ENCODE measurements at regions not wholly inside any gene's neighbourhood (a gene's known extent, or its start where the extent isn't known, plus 50 kb on each side); places are given as distances from the start of the nearest gene placed in this dataset. TPM values are rescaled to one million over a fixed set of nuclear protein-coding genes. Genes with fewer than 3 reads are reported as not detected.
"Not testable (repeated sequence)": the region's sequence is repeated elsewhere in the genome, so short reads cannot be mapped to it uniquely, and the experiment has no call there.

DNA sequence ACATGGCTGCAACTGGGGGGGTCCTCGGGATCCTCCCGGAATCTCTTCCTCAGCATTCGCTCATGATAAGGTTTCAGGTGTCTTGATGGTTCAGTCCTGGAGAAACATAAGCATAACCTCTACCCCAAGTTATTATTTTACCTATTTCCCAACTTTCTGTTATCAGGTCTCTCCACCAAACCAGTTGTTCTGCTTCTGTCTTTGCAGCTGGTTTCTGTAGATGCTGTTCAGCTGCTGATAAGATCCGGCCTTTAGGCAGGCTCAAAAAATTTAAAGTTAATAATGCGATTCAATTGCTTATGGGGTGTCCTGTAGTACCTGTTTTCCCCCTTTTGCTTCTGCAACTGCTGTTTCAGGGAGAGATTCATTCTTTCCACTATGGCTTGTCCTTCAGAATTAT is 55.6 kb upstream of the LPCAT1 start:
- H3K4me3 ChIP-seq (ENCODE audit: low read depth, low read length); H3K27me3 ChIP-seq (ENCODE audit: control insufficient read depth, insufficient read depth, low read length); DNase-seq (ENCODE audit: low read depth in 4 of 6, low spot score in 6 of 6); H3K9me3 ChIP-seq (ENCODE audit: control insufficient read depth, insufficient read depth, low read length); H3K27ac ChIP-seq (ENCODE audit: low read depth, low read length); H3K4me1 ChIP-seq (ENCODE audit: control insufficient read depth, insufficient read depth, low read length): not testable (repeated sequence)
- WGBS (ENCODE audit: insufficient coverage): 100% methylated on average over 2 of the region's 5 CpGs
- peaks cover 18% of the 10 kb centered on the region for H3K36me3 ChIP-seq (ENCODE audit: control insufficient read depth, insufficient read depth, low read length)

- H3K36me3 ChIP-seq (ENCODE audit: control insufficient read depth, insufficient read depth, low read length): peaks cover 29% of the 10 kb centered on the region
- not testable (repeated sequence) for H3K9me3 ChIP-seq (ENCODE audit: control insufficient read depth, insufficient read depth, low read length); H3K27ac ChIP-seq (ENCODE audit: low read depth, low read length); H3K27me3 ChIP-seq (ENCODE audit: control insufficient read depth, insufficient read depth, low read length); H3K4me3 ChIP-seq (ENCODE audit: low read depth, low read length); DNase-seq (ENCODE audit: low read depth in 4 of 6, low spot score in 6 of 6); H3K4me1 ChIP-seq (ENCODE audit: control insufficient read depth, insufficient read depth, low read length)
- 80% methylated on average over 2 of the region's 7 CpGs for WGBS (ENCODE audit: insufficient coverage)
These were observed 53.1 kb upstream of the LPCAT1 start for GRCh38 chr5:1576851-1577250.

DNA sequence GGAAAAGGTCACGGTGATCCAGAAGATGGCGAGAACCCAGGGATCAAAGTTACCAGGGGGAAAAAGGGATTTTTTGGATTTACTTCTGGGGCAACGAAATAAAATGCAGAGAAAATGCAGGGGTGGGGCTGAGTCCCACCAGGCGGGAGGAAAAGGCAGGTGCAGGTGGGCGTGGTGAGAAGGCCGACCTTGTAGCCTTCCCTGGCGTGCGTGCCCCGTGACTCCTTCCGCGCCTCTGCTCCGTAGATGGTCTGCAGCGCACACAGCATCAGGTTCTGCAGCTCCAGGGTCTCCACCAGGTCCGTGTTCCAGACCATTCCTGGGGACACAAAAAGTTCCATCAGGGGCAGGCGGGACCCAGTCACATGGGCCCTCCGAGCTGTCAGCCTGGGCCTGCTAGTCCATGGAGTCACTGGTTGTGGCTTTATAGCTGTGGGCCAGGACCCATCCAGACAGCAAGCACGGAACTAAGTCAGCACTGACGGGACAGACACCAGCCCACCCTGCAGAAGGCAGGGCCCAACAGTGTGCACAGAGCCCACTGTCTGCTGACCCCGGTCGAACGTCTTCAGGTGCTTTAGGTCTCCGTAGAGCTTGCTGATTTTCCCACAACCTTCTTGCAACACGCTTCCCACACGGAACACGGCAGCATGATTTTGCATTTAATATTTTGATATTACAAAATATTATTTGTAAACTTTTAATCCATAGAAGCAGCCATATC is 52.4 kb upstream of the LPCAT1 start:
- 96% methylated on average over 5 of the region's 25 CpGs for WGBS (ENCODE audit: insufficient coverage)
- H3K9me3 ChIP-seq (ENCODE audit: control insufficient read depth, insufficient read depth, low read length): not testable (repeated sequence)

DNA sequence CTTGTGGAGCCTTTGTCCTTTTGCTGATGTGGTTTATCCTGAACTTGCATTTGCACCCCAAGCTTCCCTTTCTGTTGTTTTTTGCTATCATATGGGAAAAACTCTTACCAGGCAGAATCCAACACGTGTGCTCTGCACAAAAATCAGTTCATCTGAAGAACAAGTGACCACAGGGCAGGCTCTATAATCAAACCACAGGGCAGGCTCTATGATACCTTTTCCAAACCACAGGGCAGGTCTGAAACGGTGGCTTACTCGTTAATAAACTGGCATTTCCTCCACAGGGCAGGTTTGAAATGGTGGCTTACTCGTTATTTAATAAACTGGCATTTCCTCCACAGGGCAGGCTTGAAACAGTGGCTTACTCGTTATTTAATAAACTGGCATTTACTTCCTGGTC is 51.7 kb upstream of the LPCAT1 start:
- H3K4me3 ChIP-seq (ENCODE audit: low read depth, low read length); H3K9me3 ChIP-seq (ENCODE audit: control insufficient read depth, insufficient read depth, low read length); DNase-seq (ENCODE audit: low read depth in 4 of 6, low spot score in 6 of 6); H3K27me3 ChIP-seq (ENCODE audit: control insufficient read depth, insufficient read depth, low read length); H3K27ac ChIP-seq (ENCODE audit: low read depth, low read length); H3K4me1 ChIP-seq (ENCODE audit: control insufficient read depth, insufficient read depth, low read length): not testable (repeated sequence)
- H3K36me3 ChIP-seq (ENCODE audit: control insufficient read depth, insufficient read depth, low read length): peaks cover 41% of the 10 kb centered on the region
- 94% methylated on average over 2 of the region's 5 CpGs for WGBS (ENCODE audit: insufficient coverage)

More for the DNA sequence above, 52.4 kb upstream of the LPCAT1 start:
- DNase-seq (ENCODE audit: low read depth in 4 of 6, low spot score in 6 of 6); H3K27ac ChIP-seq (ENCODE audit: low read depth, low read length); H3K4me3 ChIP-seq (ENCODE audit: low read depth, low read length); H3K4me1 ChIP-seq (ENCODE audit: control insufficient read depth, insufficient read depth, low read length); H3K27me3 ChIP-seq (ENCODE audit: control insufficient read depth, insufficient read depth, low read length): not testable (repeated sequence)
- peaks cover 34% of the 10 kb centered on the region for H3K36me3 ChIP-seq (ENCODE audit: control insufficient read depth, insufficient read depth, low read length)

GRCh38 chr5:1574023-1574318 is 50.2 kb upstream of the LPCAT1 start:
- H3K36me3 ChIP-seq (ENCODE audit: control insufficient read depth, insufficient read depth, low read length): peaks cover 46% of the 10 kb centered on the region
- WGBS (ENCODE audit: insufficient coverage): no CpG with 5 or more reads among the region's 9 CpGs
- H3K27ac ChIP-seq (ENCODE audit: low read depth, low read length); H3K4me3 ChIP-seq (ENCODE audit: low read depth, low read length); H3K4me1 ChIP-seq (ENCODE audit: control insufficient read depth, insufficient read depth, low read length); DNase-seq (ENCODE audit: low read depth in 4 of 6, low spot score in 6 of 6); H3K9me3 ChIP-seq (ENCODE audit: control insufficient read depth, insufficient read depth, low read length); H3K27me3 ChIP-seq (ENCODE audit: control insufficient read depth, insufficient read depth, low read length): not testable (repeated sequence)

- not testable (repeated sequence) for DNase-seq (ENCODE audit: low read depth in 4 of 6, low spot score in 6 of 6); H3K27ac ChIP-seq (ENCODE audit: low read depth, low read length); H3K27me3 ChIP-seq (ENCODE audit: control insufficient read depth, insufficient read depth, low read length); H3K9me3 ChIP-seq (ENCODE audit: control insufficient read depth, insufficient read depth, low read length); H3K4me3 ChIP-seq (ENCODE audit: low read depth, low read length); H3K4me1 ChIP-seq (ENCODE audit: control insufficient read depth, insufficient read depth, low read length)
- 92% methylated on average over 5 of the region's 15 CpGs for WGBS (ENCODE audit: insufficient coverage)
- peaks cover 46% of the 10 kb centered on the region for H3K36me3 ChIP-seq (ENCODE audit: control insufficient read depth, insufficient read depth, low read length)
These were observed 49.7 kb upstream of the LPCAT1 start for GRCh38 chr5:1573217-1574022.

Small RNA genes lying in the stretch of these regions (small RNA-seq; reads per million reads assigned to genes)
- gene AC091849.1 (ENCODE audit: low replicate concordance) (not detected), gene MIR4277 (ENCODE audit: low replicate concordance) (not detected)
